PC-9 (cell line): ENCODE measurements at regions not wholly inside any gene's neighbourhood (a gene's known extent, or its start where the extent isn't known, plus 50 kb on each side); places are given as distances from the start of the nearest gene placed in this dataset.
"Not testable (repeated sequence)": the region's sequence is repeated elsewhere in the genome, so short reads cannot be mapped to it uniquely, and the experiment has no call there.

Experiments used
- BruUV-seq: library from RNA; stranded (reverse); fragments of 400-500 nt; replicated peaks from 2 replicates; lab custom pipeline; 2021; lab: Mats Ljungman, UMichigan
- CTCF ChIA-PET: fragments of 300-600 bp; sonication (Branson Sonifier 250); formaldehyde crosslinking; loops from one replicate; lab custom pipeline; 2022; ENCODE audit warnings: antibody characterized with exemption; lab: Charles Lee
- POLR2A ChIA-PET: fragments of 300-600 bp; sonication (Branson Sonifier 250); formaldehyde crosslinking; loops from one replicate; lab custom pipeline; 2022; ENCODE audit warnings: antibody characterized with exemption; ENCODE audit not compliant: unreplicated experiment; lab: Charles Lee
- DNase-seq, 2 experiments: peaks; one replicate each; pipeline versions ENCODE4 v3.0.0 to v3.0.0-alpha.2; 2015 to 2022; ENCODE audit warnings: mixed read lengths in 1 of 2
- H2AFZ ChIP-seq: fragments of 200-600 bp; sonication (generic); 2 replicates; pipeline ENCODE4 v1.8.1; 2017; ENCODE audit warnings: antibody characterized with exemption
- H3F3A ChIP-seq: fragments of 200-600 bp; sonication (generic); 2 replicates; pipeline ENCODE4 v1.8.1; 2017; ENCODE audit warnings: antibody characterized with exemption, mild to moderate bottlenecking, low read depth; ENCODE audit not compliant: insufficient read depth
- H3K27ac ChIP-seq: fragments of 200-600 bp; sonication (generic); 2 replicates; pipeline ENCODE4 v1.6.1; 2016; ENCODE audit warnings: mixed run types
- H3K27me3 ChIP-seq: fragments of 200-600 bp; sonication (generic); 2 replicates; pipeline ENCODE4 v1.6.1; 2016; ENCODE audit warnings: low read depth, mixed run types; ENCODE audit not compliant: insufficient read depth
- H3K36me3 ChIP-seq: fragments of 200-600 bp; sonication (generic); 2 replicates; pipeline ENCODE4 v1.6.1; 2016; ENCODE audit warnings: low read depth, mixed run types
- H3K4me1 ChIP-seq: fragments of 200-600 bp; sonication (generic); replicated peaks from 2 replicates; pipeline ENCODE4 v1.6.1; 2016; ENCODE audit warnings: mixed run types; ENCODE audit not compliant: insufficient read depth
- H3K4me2 ChIP-seq: fragments of 200-600 bp; sonication (generic); 2 replicates; pipeline ENCODE4 v1.6.1; 2017; ENCODE audit warnings: mixed run types
- H3K4me3 ChIP-seq: fragments of 200-600 bp; sonication (generic); 2 replicates; pipeline ENCODE4 v1.6.1; 2016; ENCODE audit warnings: mixed run types
- H3K79me2 ChIP-seq: fragments of 200-600 bp; sonication (generic); 2 replicates; pipeline ENCODE4 v1.6.1; 2017; ENCODE audit warnings: low read depth, mixed run types
- H3K9me2 ChIP-seq: fragments of 200-600 bp; sonication (generic); 2 replicates; pipeline ENCODE4 v1.8.1; 2017; ENCODE audit warnings: mild to moderate bottlenecking; ENCODE audit not compliant: insufficient read depth
- H3K9me3 ChIP-seq: fragments of 200-600 bp; sonication (generic); 2 replicates; pipeline ENCODE4 v1.8.1; 2016; ENCODE audit warnings: low read depth; ENCODE audit not compliant: insufficient read depth
- H4K20me1 ChIP-seq: fragments of 200-600 bp; sonication (generic); 2 replicates; pipeline ENCODE4 v1.8.1; 2017; ENCODE audit not compliant: insufficient read depth
- EZH2 ChIP-seq: fragments of 200-600 bp; sonication (generic); IDR thresholded peaks from 2 replicates; pipeline ENCODE4 v1.8.0; 2017; ENCODE audit warnings: antibody characterized with exemption, low read depth
- intact Hi-C: fragments of 100-400 bp; cut with micrococcal nuclease; formaldehyde crosslinking; loops from one replicate; pipeline ENCODE4 v1.10.0; 2022; ENCODE audit not compliant: unreplicated experiment
- TF ChIP-seq, protein P1 (sequence below): fragments of 200-600 bp; sonication (generic); conservative IDR thresholded peaks from 2 replicates; pipeline ENCODE4 v1.6.1; 2017; ENCODE audit warnings: mixed run types, antibody characterized with exemption, mild to moderate bottlenecking, moderate library complexity

GRCh38 chr2:234158812-234159211, 108.3 kb downstream of the SPP2 start:
- Histone ChIP-seq H3K27me3 (no peaks in the 10 kb centered on the region), H3K9me3 (peaks cover 12% of the 10 kb centered on the region; the same call in 1 of the 2 replicates), H4K20me1 (no peaks in the 10 kb centered on the region), H3K79me2 (no peaks in the 10 kb centered on the region), H3K4me2 (peak overlapping the region; percentile 47), H3F3A (peaks cover 33% of the 10 kb centered on the region), H3K9me2 (no peaks in the 10 kb centered on the region), H3K4me3 (no peak overlapping the region), H3K4me1 (peaks cover 47% of the 10 kb centered on the region), H3K36me3 (no peaks in the 10 kb centered on the region), H2AFZ (peak overlapping the region; percentile 4; the same call in 1 of the 2 replicates), H3K27ac (peak overlapping the region; percentile 62)
- peak in 1 of 2 experiments; percentile 97 for DNase-seq
- intact Hi-C loops = no loop called here
- TF ChIP-seq EZH2 = no peak
- TF ChIP-seq, protein P1, sequence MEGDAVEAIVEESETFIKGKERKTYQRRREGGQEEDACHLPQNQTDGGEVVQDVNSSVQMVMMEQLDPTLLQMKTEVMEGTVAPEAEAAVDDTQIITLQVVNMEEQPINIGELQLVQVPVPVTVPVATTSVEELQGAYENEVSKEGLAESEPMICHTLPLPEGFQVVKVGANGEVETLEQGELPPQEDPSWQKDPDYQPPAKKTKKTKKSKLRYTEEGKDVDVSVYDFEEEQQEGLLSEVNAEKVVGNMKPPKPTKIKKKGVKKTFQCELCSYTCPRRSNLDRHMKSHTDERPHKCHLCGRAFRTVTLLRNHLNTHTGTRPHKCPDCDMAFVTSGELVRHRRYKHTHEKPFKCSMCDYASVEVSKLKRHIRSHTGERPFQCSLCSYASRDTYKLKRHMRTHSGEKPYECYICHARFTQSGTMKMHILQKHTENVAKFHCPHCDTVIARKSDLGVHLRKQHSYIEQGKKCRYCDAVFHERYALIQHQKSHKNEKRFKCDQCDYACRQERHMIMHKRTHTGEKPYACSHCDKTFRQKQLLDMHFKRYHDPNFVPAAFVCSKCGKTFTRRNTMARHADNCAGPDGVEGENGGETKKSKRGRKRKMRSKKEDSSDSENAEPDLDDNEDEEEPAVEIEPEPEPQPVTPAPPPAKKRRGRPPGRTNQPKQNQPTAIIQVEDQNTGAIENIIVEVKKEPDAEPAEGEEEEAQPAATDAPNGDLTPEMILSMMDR = no peak
- no TSS peak for BruUV-seq
- POLR2A ChIA-PET = no interaction called here
- CTCF ChIA-PET = no interaction called here

DNA sequence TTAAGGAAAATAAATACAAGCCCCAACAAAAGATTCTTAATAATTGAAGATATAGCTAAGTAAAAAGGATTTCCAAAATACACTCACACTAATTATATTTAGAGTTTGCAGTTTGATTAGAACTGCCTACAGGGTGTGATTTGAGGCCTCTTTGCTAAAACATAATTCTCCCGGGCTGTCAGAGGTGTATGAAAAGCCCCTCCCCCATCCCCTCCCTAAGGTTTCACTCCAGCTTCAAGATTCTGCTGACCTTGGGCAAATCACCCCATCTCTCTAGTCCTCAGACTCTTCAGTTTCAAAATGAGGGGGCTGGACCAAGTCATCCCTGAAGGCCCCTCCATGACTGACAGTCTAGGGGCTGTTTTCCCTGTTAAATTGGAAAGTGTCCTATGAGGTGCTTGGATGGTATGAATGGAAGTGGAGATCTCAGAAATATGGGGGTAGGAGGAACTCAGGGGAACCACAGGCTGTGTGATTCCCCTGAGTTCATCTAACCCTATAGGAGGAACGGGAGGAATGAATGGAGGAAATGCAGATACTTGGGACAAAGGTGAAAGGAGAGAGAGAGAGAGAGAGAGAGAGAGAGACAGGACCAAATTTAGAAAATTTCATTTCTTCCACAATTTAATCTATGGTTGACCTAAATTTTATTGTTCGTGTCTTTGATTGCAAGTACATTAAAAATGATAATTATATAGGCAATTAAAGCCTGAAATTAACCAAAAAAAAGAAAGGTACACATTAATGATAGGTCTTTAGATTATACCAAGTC, 107.5 kb downstream of the SPP2 start:
- H3K27me3 ChIP-seq = no peaks in the 10 kb centered on the region
- H3K27ac ChIP-seq = peak overlapping the region; percentile 62
- no peak overlapping the region for H3K4me3 ChIP-seq
- peaks cover 18% of the 10 kb centered on the region; the same call in 1 of the 2 replicates for H3K9me3 ChIP-seq
- no peaks in the 10 kb centered on the region for H3K9me2 ChIP-seq
- BruUV-seq = no TSS peak
- H4K20me1 ChIP-seq = no peaks in the 10 kb centered on the region
- ChIA-PET CTCF (interaction anchor here (0.8 kb wide), 1 partner anchor 8 kb away, joined by 3 read pairs; no protein-coding TSS in a partner anchor), POLR2A (no interaction called here)
- peaks cover 38% of the 10 kb centered on the region for H3K4me1 ChIP-seq
- H3K36me3 ChIP-seq = no peaks in the 10 kb centered on the region
- H3K4me2 ChIP-seq = peak overlapping the region; percentile 47
- peak in 1 of 2 experiments; percentile 20 for DNase-seq
- intact Hi-C loops = no loop called here
- peaks cover 28% of the 10 kb centered on the region for H3F3A ChIP-seq
- TF ChIP-seq EZH2 = no peak
- TF ChIP-seq, protein P1 = no peak
- H2AFZ ChIP-seq = no peak overlapping the region
- H3K79me2 ChIP-seq = no peaks in the 10 kb centered on the region

- ChIA-PET POLR2A (no interaction called here), CTCF (no interaction called here)
- H2AFZ ChIP-seq = no peak overlapping the region
- H3K27ac ChIP-seq = no peak overlapping the region
- intact Hi-C loops = no loop called here
- peaks cover 17% of the 10 kb centered on the region for H3F3A ChIP-seq
- H3K9me3 ChIP-seq = peaks cover 22% of the 10 kb centered on the region
- DNase-seq = peak in 1 of 2 experiments; percentile 30
- H3K4me3 ChIP-seq = no peak overlapping the region
- no peak overlapping the region for H3K4me2 ChIP-seq
- no TSS peak for BruUV-seq
- no peaks in the 10 kb centered on the region for H3K9me2 ChIP-seq
- H3K27me3 ChIP-seq = no peaks in the 10 kb centered on the region
- peaks cover 22% of the 10 kb centered on the region for H3K4me1 ChIP-seq
- H4K20me1 ChIP-seq = no peaks in the 10 kb centered on the region
- H3K36me3 ChIP-seq = no peaks in the 10 kb centered on the region
- H3K79me2 ChIP-seq = no peaks in the 10 kb centered on the region
- no peak for TF ChIP-seq EZH2
- TF ChIP-seq, protein P1 = no peak
Observed at GRCh38 chr2:234156326-234156725, 105.8 kb downstream of the SPP2 start.

- H2AFZ ChIP-seq, H3K36me3 ChIP-seq, H3K4me3 ChIP-seq, intact Hi-C loops, BruUV-seq, POLR2A ChIA-PET, H3K79me2 ChIP-seq, H3F3A ChIP-seq, H3K9me2 ChIP-seq, H4K20me1 ChIP-seq, H3K4me1 ChIP-seq, DNase-seq, H3K4me2 ChIP-seq, H3K27me3 ChIP-seq, H3K27ac ChIP-seq, CTCF ChIA-PET: not testable (repeated sequence)
- H3K9me3 ChIP-seq = peaks cover 25% of the 10 kb centered on the region
Observed at GRCh38 chr2:234152835-234153234, 102.3 kb downstream of the SPP2 start.
